H9 (cell line): ENCODE measurements at regions not wholly inside any gene's neighbourhood (a gene's known extent, or its start where the extent isn't known, plus 50 kb on each side); places are given as distances from the start of the nearest gene placed in this dataset.
"Not testable (repeated sequence)": the region's sequence is repeated elsewhere in the genome, so short reads cannot be mapped to it uniquely, and the experiment has no call there.

Experiments
- DNase-seq: peaks from one replicate; pipeline ENCODE4 v3.0.0-alpha.2; 2017
- H2AFZ ChIP-seq: one replicate; pipeline ENCODE4 v1.6.1; 2013; ENCODE audit warnings: mild to moderate bottlenecking, low read length, control low read depth, moderate library complexity
- H2AK5ac ChIP-seq: 2 replicates; pipeline ENCODE4 v1.6.1; 2013; ENCODE audit warnings: low read length, control low read depth, mixed read lengths; ENCODE audit not compliant: insufficient read length
- H2BK120ac ChIP-seq: one replicate; pipeline ENCODE4 v1.6.1; 2013; ENCODE audit warnings: low read depth, mild to moderate bottlenecking, low read length, control low read depth, inconsistent platforms; ENCODE audit not compliant: poor library complexity, severe bottlenecking
- H2BK12ac ChIP-seq: 2 replicates; pipeline ENCODE4 v1.6.1; 2013; ENCODE audit warnings: low read length, control low read depth, mixed read lengths, low read depth; ENCODE audit not compliant: insufficient read length
- H2BK15ac ChIP-seq: 2 replicates; pipeline ENCODE4 v1.6.1; 2013; ENCODE audit warnings: low read depth, low read length, control low read depth
- H2BK20ac ChIP-seq: one replicate; pipeline ENCODE4 v1.6.1; 2013; ENCODE audit warnings: low read depth, mild to moderate bottlenecking, low read length, control low read depth, inconsistent platforms; ENCODE audit not compliant: poor library complexity, severe bottlenecking
- H2BK5ac ChIP-seq: 2 replicates; pipeline ENCODE4 v1.6.1; 2013; ENCODE audit warnings: low read length, control low read depth, mixed read lengths; ENCODE audit not compliant: insufficient read length
- H3K14ac ChIP-seq: 2 replicates; pipeline ENCODE4 v1.6.1; 2013; ENCODE audit warnings: low read length, control low read depth; ENCODE audit not compliant: insufficient read depth
- H3K18ac ChIP-seq: 2 replicates; pipeline ENCODE4 v1.6.1; 2013; ENCODE audit warnings: low read depth, mild to moderate bottlenecking, mixed read lengths, low read length, control low read depth; ENCODE audit not compliant: insufficient read length
- H3K23ac ChIP-seq: 2 replicates; pipeline ENCODE4 v1.6.1; 2013; ENCODE audit warnings: low read length, control low read depth, mixed read lengths, low read depth; ENCODE audit not compliant: insufficient read length
- H3K23me2 ChIP-seq: 2 replicates; pipeline ENCODE4 v1.6.1; 2013; ENCODE audit warnings: low read depth, mild to moderate bottlenecking, mixed read lengths, low read length, control low read depth; ENCODE audit not compliant: insufficient read length, poor library complexity, severe bottlenecking
- H3K27ac ChIP-seq: 2 replicates; pipeline ENCODE4 v1.5.1; 2013; ENCODE audit warnings: low read length, control low read depth, mixed read lengths, low read depth; ENCODE audit not compliant: insufficient read length
- H3K27me3 ChIP-seq: 2 replicates; pipeline ENCODE4 v1.6.1; 2013; ENCODE audit warnings: low read length, control low read depth, inconsistent platforms; ENCODE audit not compliant: insufficient read depth
- H3K4ac ChIP-seq: 2 replicates; pipeline ENCODE4 v1.6.1; 2013; ENCODE audit warnings: low read depth, mild to moderate bottlenecking, control low read depth, inconsistent platforms, low read length, moderate library complexity
- H3K4me1 ChIP-seq: 2 replicates; pipeline ENCODE4 v1.6.1; 2013; ENCODE audit warnings: low read length, control low read depth, inconsistent platforms; ENCODE audit not compliant: insufficient read depth
- H3K4me2 ChIP-seq: 2 replicates; pipeline ENCODE4 v1.6.1; 2013; ENCODE audit warnings: low read length, control low read depth, mixed read lengths; ENCODE audit not compliant: insufficient read length, insufficient read depth
- H3K56ac ChIP-seq: 2 replicates; pipeline ENCODE4 v1.6.1; 2013; ENCODE audit warnings: low read depth, mild to moderate bottlenecking, mixed read lengths, low read length, control low read depth; ENCODE audit not compliant: insufficient read length
- H3K79me1 ChIP-seq: 2 replicates; pipeline ENCODE4 v1.6.1; 2013; ENCODE audit warnings: low read depth, mild to moderate bottlenecking, moderate library complexity, low read length, control low read depth, inconsistent platforms; ENCODE audit not compliant: insufficient read depth, poor library complexity, severe bottlenecking
- H3K79me2 ChIP-seq: 2 replicates; pipeline ENCODE4 v1.6.1; 2013; ENCODE audit warnings: low read length, control low read depth, inconsistent platforms; ENCODE audit not compliant: insufficient read depth
- H3K9ac ChIP-seq: 2 replicates; pipeline ENCODE4 v1.6.1; 2013; ENCODE audit warnings: low read length, control low read depth, mixed read lengths; ENCODE audit not compliant: insufficient read length; ENCODE audit errors: extremely low read depth
- H3K9me3 ChIP-seq: one replicate; pipeline ENCODE4 v1.6.1; 2013; ENCODE audit warnings: low read depth, low read length, inconsistent platforms; ENCODE audit not compliant: control insufficient read depth
- H3T11ph ChIP-seq: one replicate; pipeline ENCODE4 v1.6.1; 2013; ENCODE audit warnings: mild to moderate bottlenecking, low read length, control low read depth, inconsistent platforms
- H4K20me1 ChIP-seq: one replicate; pipeline ENCODE4 v1.6.1; 2013; ENCODE audit not compliant: control insufficient read depth, insufficient read length, insufficient read depth
- H4K5ac ChIP-seq: 2 replicates; pipeline ENCODE4 v1.6.1; 2013; ENCODE audit warnings: low read depth, mild to moderate bottlenecking, mixed read lengths, low read length, control low read depth; ENCODE audit not compliant: insufficient read length
- H4K8ac ChIP-seq: replicated peaks from 2 replicates; pipeline ENCODE4 v1.6.1; 2013; ENCODE audit warnings: low read length, control low read depth, mixed read lengths, low read depth; ENCODE audit not compliant: insufficient read length
- H4K91ac ChIP-seq: 2 replicates; pipeline ENCODE4 v1.6.1; 2013; ENCODE audit warnings: low read depth, mild to moderate bottlenecking, moderate library complexity, mixed read lengths, low read length, control low read depth; ENCODE audit not compliant: insufficient read length
- H3K27ac Mint-ChIP-seq, 3 experiments: 2 replicates in 2 of 3; 3 replicates in 1 of 3; pipeline ENCODE4 v1.8.0; 2020 to 2021; ENCODE audit warnings: mixed read lengths in 3 of 3, mild to moderate bottlenecking in 1 of 3, moderate library complexity in 1 of 3
- H3K27me3 Mint-ChIP-seq: 2 replicates; pipeline ENCODE4 v1.8.0; 2021; ENCODE audit warnings: low read depth, mild to moderate bottlenecking, moderate library complexity, mixed read lengths
- H3K36me3 Mint-ChIP-seq, 3 experiments: 2 replicates in 2 of 3; 3 replicates in 1 of 3; pipeline ENCODE4 v1.8.0; 2020 to 2021; ENCODE audit warnings: low read depth in 3 of 3, mixed read lengths in 3 of 3; ENCODE audit not compliant: insufficient read depth in 1 of 3
- H3K4me1 Mint-ChIP-seq, 2 experiments: 2 replicates each; pipeline ENCODE4 v1.8.0; 2020; ENCODE audit warnings: mixed read lengths in 2 of 2
- H3K4me3 Mint-ChIP-seq, 2 experiments: 2 replicates in 1 of 2; 3 replicates in 1 of 2; pipeline ENCODE4 v1.8.0; 2020 to 2021; ENCODE audit warnings: mild to moderate bottlenecking in 2 of 2, mixed read lengths in 2 of 2, moderate library complexity in 1 of 2
- H3K9me3 Mint-ChIP-seq, 2 experiments: 2 replicates in 1 of 2; 3 replicates in 1 of 2; pipeline ENCODE4 v1.8.0; 2020; ENCODE audit warnings: mild to moderate bottlenecking in 2 of 2, mixed read lengths in 2 of 2, moderate library complexity in 1 of 2
- WGBS: extraction: QIAGEN DNeasy Blood & Tissue Kit; methylation state at CpG from one replicate; pipeline ENCODE4 v1.1.7; 2013; ENCODE audit warnings: missing lambda C conversion rate, low lambda C conversion rate, mixed read lengths; ENCODE audit not compliant: insufficient read length; ENCODE audit errors: extremely low coverage; 5-methylcytosine and 5-hydroxymethylcytosine counted together

DNA sequence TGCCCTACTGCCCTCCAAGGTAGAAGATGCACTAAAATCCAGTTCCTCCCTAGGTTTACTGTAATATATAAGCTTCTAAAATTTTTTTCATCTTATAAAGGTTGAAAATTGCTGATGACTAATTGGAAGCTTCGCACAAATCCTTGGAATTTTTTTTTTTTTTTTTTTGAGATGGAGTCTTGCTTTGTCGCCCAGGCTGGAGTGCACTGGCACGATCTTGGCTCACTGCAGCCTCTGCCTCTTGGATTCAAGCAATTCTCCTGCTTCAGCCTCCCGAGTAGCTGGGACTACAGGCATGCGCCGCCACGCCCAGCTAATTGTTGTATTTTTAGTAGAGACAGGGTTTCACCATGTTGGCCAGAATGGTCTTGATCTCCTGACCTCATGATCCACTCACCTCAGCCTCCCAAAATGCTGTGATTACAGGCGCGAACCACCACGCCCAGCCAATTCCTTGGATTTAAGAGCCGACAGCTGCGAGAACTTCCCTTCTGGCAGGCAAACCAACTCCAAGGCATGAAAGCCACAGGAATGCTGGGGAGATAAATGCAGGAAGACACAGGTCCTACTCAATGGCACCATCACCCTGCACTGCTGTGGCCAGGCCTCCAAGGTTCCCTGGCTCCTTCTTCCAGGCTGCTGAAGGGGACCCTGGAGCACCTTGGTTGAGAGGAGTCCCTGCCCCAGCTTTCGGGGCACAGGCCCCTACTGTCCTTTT is 98.9 kb upstream of the CHD2 start:
- not testable (repeated sequence) for H3K36me3 Mint-ChIP-seq, DNase-seq, H4K8ac ChIP-seq, H4K5ac ChIP-seq, H3K4me2 ChIP-seq, H3K79me1 ChIP-seq, H3K18ac ChIP-seq, H2BK12ac ChIP-seq, H2AK5ac ChIP-seq, H3K4me3 Mint-ChIP-seq, H3K56ac ChIP-seq, H3K9me3 ChIP-seq, H3K4ac ChIP-seq, H3K9me3 Mint-ChIP-seq, H3K23ac ChIP-seq, H4K20me1 ChIP-seq, H4K91ac ChIP-seq, H3K23me2 ChIP-seq, H3K14ac ChIP-seq, H3K9ac ChIP-seq, H3K27ac ChIP-seq, H2BK5ac ChIP-seq, H3K27ac Mint-ChIP-seq, H2BK20ac ChIP-seq, H3K27me3 Mint-ChIP-seq, H3K79me2 ChIP-seq, H3T11ph ChIP-seq, H3K4me1 ChIP-seq, H3K27me3 ChIP-seq, H2BK15ac ChIP-seq, H2BK120ac ChIP-seq, H2AFZ ChIP-seq
- no CpG with 5 or more reads among the region's 13 CpGs for WGBS
- peaks cover 9 to 11% of the 10 kb centered on the region in 2 experiments for H3K4me1 Mint-ChIP-seq
